GM23338 (cell line): ENCODE measurements at regions not wholly inside any gene's neighbourhood (a gene's known extent, or its start where the extent isn't known, plus 50 kb on each side); places are given as distances from the start of the nearest gene placed in this dataset.

Experiments
- CREB1 ChIP-seq: fragments of 250-450 bp; sonication (Bioruptor Pico); IDR thresholded peaks from 2 replicates; pipeline ENCODE4 v1.5.0; 2020; ENCODE audit warnings: low read depth, mild to moderate bottlenecking, moderate library complexity
- EZH2 ChIP-seq: fragments of 200-600 bp; sonication (generic); IDR thresholded peaks from one replicate; pipeline ENCODE4 v1.8.0; 2017; ENCODE audit warnings: antibody characterized with exemption, mild to moderate bottlenecking, low read depth; ENCODE audit not compliant: unreplicated experiment
- EZH2phosphoT487 ChIP-seq: fragments of 200-600 bp; sonication (generic); IDR thresholded peaks from one replicate; pipeline ENCODE4 v1.8.1; 2018; ENCODE audit warnings: antibody characterized with exemption; ENCODE audit not compliant: unreplicated experiment
- JUNB ChIP-seq: IDR thresholded peaks from one replicate; pipeline ENCODE4 v1.6.1; 2016; ENCODE audit warnings: antibody characterized with exemption; ENCODE audit not compliant: unreplicated experiment
- NANOG ChIP-seq: IDR thresholded peaks from 2 replicates; pipeline ENCODE4 v1.6.1; 2016; ENCODE audit warnings: antibody characterized with exemption, borderline replicate concordance
- POLR2AphosphoS5 ChIP-seq: IDR thresholded peaks from 2 replicates; pipeline ENCODE4 v1.6.1; 2016; ENCODE audit warnings: antibody characterized with exemption, low read depth
- STAT1 ChIP-seq: IDR thresholded peaks from one replicate; pipeline ENCODE4 v1.6.1; 2016; ENCODE audit warnings: antibody characterized with exemption; ENCODE audit not compliant: unreplicated experiment
- ZNF114 ChIP-seq: fragments of 250-450 bp; sonication (Bioruptor Pico); IDR thresholded peaks from 2 replicates; pipeline ENCODE4 v1.5.0; 2020; ENCODE audit warnings: mild to moderate bottlenecking, moderate library complexity
- ZNF331 ChIP-seq: fragments of 250-450 bp; sonication (Bioruptor Pico); IDR thresholded peaks from 2 replicates; pipeline ENCODE4 v1.5.0; 2020; ENCODE audit warnings: low read depth, mild to moderate bottlenecking, moderate library complexity
- TF ChIP-seq, protein P1 (sequence below), 2 experiments: fragments of 200-600 bp in 1 of 2; sonication (generic) in 1 of 2; conservative IDR thresholded peaks; 2 replicates each; pipeline versions ENCODE4 v1.5.1 to v1.6.1; 2016 to 2017; ENCODE audit warnings: antibody characterized with exemption in 2 of 2, low read depth in 2 of 2, mild to moderate bottlenecking in 2 of 2, moderate library complexity in 1 of 2
- TF ChIP-seq, protein P2 (sequence below): IDR thresholded peaks from one replicate; pipeline ENCODE4 v1.6.1; 2018; ENCODE audit warnings: antibody characterized with exemption; ENCODE audit not compliant: unreplicated experiment
- TF ChIP-seq, protein P3 (sequence below): IDR thresholded peaks from 2 replicates; pipeline ENCODE4 v1.6.1; 2016; ENCODE audit warnings: antibody characterized with exemption

DNA sequence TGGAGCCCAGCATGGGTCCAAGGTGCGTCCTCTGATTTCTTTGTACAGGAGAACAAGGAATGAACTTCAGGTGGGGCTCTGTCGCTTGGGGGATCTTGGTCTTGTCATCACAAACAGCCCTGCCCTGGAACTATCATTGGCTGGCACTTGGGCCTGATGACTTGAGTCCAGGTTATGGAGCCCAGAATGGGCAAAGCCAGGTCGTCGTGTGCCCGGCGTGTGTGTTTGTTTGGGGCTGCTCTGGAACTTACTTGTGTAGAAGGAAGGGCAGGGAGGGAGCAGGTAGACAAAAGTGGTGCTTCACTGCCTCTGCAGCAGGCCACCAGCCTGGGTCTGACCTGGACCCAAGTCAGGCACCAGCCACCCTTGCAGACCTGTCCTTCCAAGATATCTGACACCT, 306.3 kb upstream of the HS6ST1 start:
- TF ChIP-seq POLR2AphosphoS5 (no peak), EZH2 (no peak), CREB1 (no peak), EZH2phosphoT487 (no peak), JUNB (no peak), ZNF331 (CRISPR knock-in tag) (no peak), ZNF114 (CRISPR knock-in tag) (no peak), STAT1 (no peak), NANOG (no peak)
- TF ChIP-seq, protein P1, sequence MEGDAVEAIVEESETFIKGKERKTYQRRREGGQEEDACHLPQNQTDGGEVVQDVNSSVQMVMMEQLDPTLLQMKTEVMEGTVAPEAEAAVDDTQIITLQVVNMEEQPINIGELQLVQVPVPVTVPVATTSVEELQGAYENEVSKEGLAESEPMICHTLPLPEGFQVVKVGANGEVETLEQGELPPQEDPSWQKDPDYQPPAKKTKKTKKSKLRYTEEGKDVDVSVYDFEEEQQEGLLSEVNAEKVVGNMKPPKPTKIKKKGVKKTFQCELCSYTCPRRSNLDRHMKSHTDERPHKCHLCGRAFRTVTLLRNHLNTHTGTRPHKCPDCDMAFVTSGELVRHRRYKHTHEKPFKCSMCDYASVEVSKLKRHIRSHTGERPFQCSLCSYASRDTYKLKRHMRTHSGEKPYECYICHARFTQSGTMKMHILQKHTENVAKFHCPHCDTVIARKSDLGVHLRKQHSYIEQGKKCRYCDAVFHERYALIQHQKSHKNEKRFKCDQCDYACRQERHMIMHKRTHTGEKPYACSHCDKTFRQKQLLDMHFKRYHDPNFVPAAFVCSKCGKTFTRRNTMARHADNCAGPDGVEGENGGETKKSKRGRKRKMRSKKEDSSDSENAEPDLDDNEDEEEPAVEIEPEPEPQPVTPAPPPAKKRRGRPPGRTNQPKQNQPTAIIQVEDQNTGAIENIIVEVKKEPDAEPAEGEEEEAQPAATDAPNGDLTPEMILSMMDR (conservative IDR thresholded peaks at IDR 0.05; ENCODE audit: low read depth in 2 of 2), result no peak
- TF ChIP-seq, protein P2, sequence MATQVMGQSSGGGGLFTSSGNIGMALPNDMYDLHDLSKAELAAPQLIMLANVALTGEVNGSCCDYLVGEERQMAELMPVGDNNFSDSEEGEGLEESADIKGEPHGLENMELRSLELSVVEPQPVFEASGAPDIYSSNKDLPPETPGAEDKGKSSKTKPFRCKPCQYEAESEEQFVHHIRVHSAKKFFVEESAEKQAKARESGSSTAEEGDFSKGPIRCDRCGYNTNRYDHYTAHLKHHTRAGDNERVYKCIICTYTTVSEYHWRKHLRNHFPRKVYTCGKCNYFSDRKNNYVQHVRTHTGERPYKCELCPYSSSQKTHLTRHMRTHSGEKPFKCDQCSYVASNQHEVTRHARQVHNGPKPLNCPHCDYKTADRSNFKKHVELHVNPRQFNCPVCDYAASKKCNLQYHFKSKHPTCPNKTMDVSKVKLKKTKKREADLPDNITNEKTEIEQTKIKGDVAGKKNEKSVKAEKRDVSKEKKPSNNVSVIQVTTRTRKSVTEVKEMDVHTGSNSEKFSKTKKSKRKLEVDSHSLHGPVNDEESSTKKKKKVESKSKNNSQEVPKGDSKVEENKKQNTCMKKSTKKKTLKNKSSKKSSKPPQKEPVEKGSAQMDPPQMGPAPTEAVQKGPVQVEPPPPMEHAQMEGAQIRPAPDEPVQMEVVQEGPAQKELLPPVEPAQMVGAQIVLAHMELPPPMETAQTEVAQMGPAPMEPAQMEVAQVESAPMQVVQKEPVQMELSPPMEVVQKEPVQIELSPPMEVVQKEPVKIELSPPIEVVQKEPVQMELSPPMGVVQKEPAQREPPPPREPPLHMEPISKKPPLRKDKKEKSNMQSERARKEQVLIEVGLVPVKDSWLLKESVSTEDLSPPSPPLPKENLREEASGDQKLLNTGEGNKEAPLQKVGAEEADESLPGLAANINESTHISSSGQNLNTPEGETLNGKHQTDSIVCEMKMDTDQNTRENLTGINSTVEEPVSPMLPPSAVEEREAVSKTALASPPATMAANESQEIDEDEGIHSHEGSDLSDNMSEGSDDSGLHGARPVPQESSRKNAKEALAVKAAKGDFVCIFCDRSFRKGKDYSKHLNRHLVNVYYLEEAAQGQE, result no peak
- TF ChIP-seq, protein P3, sequence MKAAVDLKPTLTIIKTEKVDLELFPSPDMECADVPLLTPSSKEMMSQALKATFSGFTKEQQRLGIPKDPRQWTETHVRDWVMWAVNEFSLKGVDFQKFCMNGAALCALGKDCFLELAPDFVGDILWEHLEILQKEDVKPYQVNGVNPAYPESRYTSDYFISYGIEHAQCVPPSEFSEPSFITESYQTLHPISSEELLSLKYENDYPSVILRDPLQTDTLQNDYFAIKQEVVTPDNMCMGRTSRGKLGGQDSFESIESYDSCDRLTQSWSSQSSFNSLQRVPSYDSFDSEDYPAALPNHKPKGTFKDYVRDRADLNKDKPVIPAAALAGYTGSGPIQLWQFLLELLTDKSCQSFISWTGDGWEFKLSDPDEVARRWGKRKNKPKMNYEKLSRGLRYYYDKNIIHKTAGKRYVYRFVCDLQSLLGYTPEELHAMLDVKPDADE, result no peak
